ENCODE measurements at regions not wholly inside any gene's neighbourhood (a gene's known extent, or its start where the extent isn't known, plus 50 kb on each side); places are given as distances from the start of the nearest gene placed in this dataset.

GRCh38 chr18:67241299-67241698 is 275.2 kb downstream of the DSEL start:
- intact Hi-C loops (cut with micrococcal nuclease), result no loop called here
- Histone ChIP-seq H3K9ac (ENCODE audit: low read length) (no peak overlapping the region), H3K4me1 (ENCODE audit: control insufficient read depth in 1 of 2, insufficient read depth in 2 of 2, low read length in 2 of 2) (no peaks in the 10 kb centered on the region), H3K4me2 (ENCODE audit: low read length) (no peak overlapping the region), H3K4me3 (replicated peaks in 1 of 2; ENCODE audit: low read depth in 1 of 2, low read length in 2 of 2) (no peak overlapping the region), H3K79me2 (ENCODE audit: insufficient read depth, low read length) (no peaks in the 10 kb centered on the region), H3K9me2 (ENCODE audit: insufficient read depth) (no peaks in the 10 kb centered on the region), H3K36me3 (ENCODE audit: control insufficient read depth in 1 of 2, insufficient read depth in 2 of 2, low read length in 2 of 2) (no peaks in the 10 kb centered on the region), H2AFZ (ENCODE audit: low read depth, low read length, poor library complexity, severe bottlenecking) (no peak overlapping the region), H3K27me3 (ENCODE audit: insufficient read depth, low read length) (no peaks in the 10 kb centered on the region), H4K20me1 (ENCODE audit: insufficient read depth) (no peaks in the 10 kb centered on the region), H3K9me3 (ENCODE audit: control insufficient read depth in 1 of 2, insufficient read depth in 1 of 2, low read depth in 1 of 2, low read length in 2 of 2) (peaks cover 3% of the 10 kb centered on the region in 2 experiments; a peak in 2 of 4 replicates), H3K27ac (ENCODE audit: low read depth, low read length) (no peak overlapping the region)
- ATAC-seq, result no peak
- no peak for DNase-seq (ENCODE audit: low read depth, low spot score)
- POLR2A ChIA-PET, result no interaction called here
- CTCF ChIA-PET, result no interaction called here
- no TSS peak for BruUV-seq (replicated peaks)
- no peak for TF ChIP-seq JUND (IDR thresholded peaks at IDR 0.05)
- no peak for TF ChIP-seq EZH2 (IDR thresholded peaks at IDR 0.05)
- TF ChIP-seq POLR2A (IDR thresholded peaks at IDR 0.05; ENCODE audit: borderline replicate concordance, extremely low read depth, insufficient read depth, insufficient read length), result no peak
- no peak for TF ChIP-seq CTCF (IDR thresholded peaks at IDR 0.05 in 2 of 3, conservative IDR thresholded peaks at IDR 0.05 in 1 of 3; ENCODE audit: borderline replicate concordance in 1 of 3, insufficient read depth in 1 of 3, low read depth in 2 of 3, low read length in 2 of 3)
- RAD21 ChIA-PET (ENCODE audit: low non-redundant PET in 1 of 2, low total read pairs in 2 of 2, uncharacterized antibody in 2 of 2, unreplicated experiment in 2 of 2), result no interaction called here

- RAD21 ChIA-PET (ENCODE audit: low non-redundant PET in 1 of 2, low total read pairs in 2 of 2, uncharacterized antibody in 2 of 2, unreplicated experiment in 2 of 2), result no interaction called here
- no peak overlapping the region for H3K4me2 ChIP-seq (ENCODE audit: low read length)
- no peaks in the 10 kb centered on the region for H3K36me3 ChIP-seq (ENCODE audit: control insufficient read depth in 1 of 2, insufficient read depth in 2 of 2, low read length in 2 of 2)
- no peaks in the 10 kb centered on the region for H4K20me1 ChIP-seq (ENCODE audit: insufficient read depth)
- intact Hi-C loops (cut with micrococcal nuclease), result no loop called here
- no peaks in the 10 kb centered on the region for H3K9me2 ChIP-seq (ENCODE audit: insufficient read depth)
- no TSS peak for BruUV-seq (replicated peaks)
- CTCF ChIA-PET, result no interaction called here
- H3K79me2 ChIP-seq (ENCODE audit: insufficient read depth, low read length), result no peaks in the 10 kb centered on the region
- POLR2A ChIA-PET, result no interaction called here
- H3K4me3 ChIP-seq (replicated peaks in 1 of 2; ENCODE audit: low read depth in 1 of 2, low read length in 2 of 2), result no peak overlapping the region
- no peaks in the 10 kb centered on the region for H3K4me1 ChIP-seq (ENCODE audit: control insufficient read depth in 1 of 2, insufficient read depth in 2 of 2, low read length in 2 of 2)
- H3K9me3 ChIP-seq (ENCODE audit: control insufficient read depth in 1 of 2, insufficient read depth in 1 of 2, low read depth in 1 of 2, low read length in 2 of 2), result peaks cover 0 to 3% of the 10 kb centered on the region in 2 experiments; a peak in 2 of 4 replicates
- DNase-seq (ENCODE audit: low read depth, low spot score) (no peak), ATAC-seq (no peak)
- H3K27ac ChIP-seq (ENCODE audit: low read depth, low read length), result no peak overlapping the region
- TF ChIP-seq EZH2phosphoT487 (IDR thresholded peaks at IDR 0.05; ENCODE audit: borderline replicate concordance) (no peak), MAX (IDR thresholded peaks at IDR 0.05) (no peak), ZNF274 (IDR thresholded peaks at IDR 0.05; ENCODE audit: low read depth, low read length) (no peak), SP1 (IDR thresholded peaks at IDR 0.05; ENCODE audit: low read depth) (no peak)
- H2AFZ ChIP-seq (ENCODE audit: low read depth, low read length, poor library complexity, severe bottlenecking), result no peak overlapping the region
- H3K27me3 ChIP-seq (ENCODE audit: insufficient read depth, low read length), result no peaks in the 10 kb centered on the region
- no peak overlapping the region for H3K9ac ChIP-seq (ENCODE audit: low read length)
These were observed 276.7 kb downstream of the DSEL start for GRCh38 chr18:67239826-67240225.

Measured in HCT116 (cell line).